Suppressor macrophage treated with lipopolysaccharide for 4 hours (primary cell): ENCODE measurements at regions not wholly inside any gene's neighbourhood (a gene's known extent, or its start where the extent isn't known, plus 50 kb on each side); places are given as distances from the start of the nearest gene placed in this dataset.

Experiments
- DNase-seq: peaks from one replicate; pipeline ENCODE4 v3.0.0-alpha.2; 2020

GRCh38 chr6:137434640-137435039 lies 59.6 kb downstream of the OLIG3 start:
- DNase-seq: no peak

GRCh38 chr6:137432054-137432611 lies 62.1 kb downstream of the OLIG3 start:
- no peak for DNase-seq

- no peak for DNase-seq
These were observed 63.2 kb downstream of the OLIG3 start for GRCh38 chr6:137430954-137431353.

- DNase-seq: no peak
These were observed 66.4 kb downstream of the OLIG3 start for GRCh38 chr6:137427656-137428290.

GRCh38 chr6:137426007-137426689 lies 68.0 kb downstream of the OLIG3 start:
- no peak for DNase-seq

GRCh38 chr6:137424251-137424650 lies 69.9 kb downstream of the OLIG3 start:
- no peak for DNase-seq

- DNase-seq: no peak
These were observed 70.6 kb downstream of the OLIG3 start for GRCh38 chr6:137423451-137424168.

GRCh38 chr6:137417396-137417795 lies 76.8 kb downstream of the OLIG3 start:
- no peak for DNase-seq

GRCh38 chr6:137416376-137417109 lies 77.7 kb downstream of the OLIG3 start:
- DNase-seq: no peak

- no peak for DNase-seq
These were observed 78.4 kb downstream of the OLIG3 start for GRCh38 chr6:137415834-137416190.

- peak; percentile 79 for DNase-seq
These were observed 78.9 kb downstream of the OLIG3 start for GRCh38 chr6:137415127-137415833.

- no peak for DNase-seq
These were observed 79.6 kb downstream of the OLIG3 start for GRCh38 chr6:137414599-137414998.

GRCh38 chr6:137413482-137413881 lies 80.7 kb downstream of the OLIG3 start:
- DNase-seq: no peak

- no peak for DNase-seq
These were observed 81.6 kb downstream of the OLIG3 start for GRCh38 chr6:137412562-137412961.

GRCh38 chr6:137409266-137409777 lies 84.9 kb downstream of the OLIG3 start:
- DNase-seq: no peak

- no peak for DNase-seq
These were observed 86.4 kb downstream of the OLIG3 start for GRCh38 chr6:137407816-137408215.

GRCh38 chr6:137405806-137406205 lies 88.4 kb downstream of the OLIG3 start:
- no peak for DNase-seq

- no peak for DNase-seq
These were observed 90.3 kb downstream of the OLIG3 start for GRCh38 chr6:137403855-137404254.

GRCh38 chr6:137403443-137403842 lies 90.8 kb downstream of the OLIG3 start:
- DNase-seq: no peak

- DNase-seq: no peak
These were observed 92.0 kb downstream of the OLIG3 start for GRCh38 chr6:137402143-137402680.

GRCh38 chr6:137401088-137401487 lies 93.1 kb downstream of the OLIG3 start:
- DNase-seq: no peak

GRCh38 chr6:137399881-137400443 lies 94.2 kb downstream of the OLIG3 start:
- DNase-seq: no peak
